ENCODE measurements at regions not wholly inside any gene's neighbourhood (a gene's known extent, or its start where the extent isn't known, plus 50 kb on each side); places are given as distances from the start of the nearest gene placed in this dataset.

DNA sequence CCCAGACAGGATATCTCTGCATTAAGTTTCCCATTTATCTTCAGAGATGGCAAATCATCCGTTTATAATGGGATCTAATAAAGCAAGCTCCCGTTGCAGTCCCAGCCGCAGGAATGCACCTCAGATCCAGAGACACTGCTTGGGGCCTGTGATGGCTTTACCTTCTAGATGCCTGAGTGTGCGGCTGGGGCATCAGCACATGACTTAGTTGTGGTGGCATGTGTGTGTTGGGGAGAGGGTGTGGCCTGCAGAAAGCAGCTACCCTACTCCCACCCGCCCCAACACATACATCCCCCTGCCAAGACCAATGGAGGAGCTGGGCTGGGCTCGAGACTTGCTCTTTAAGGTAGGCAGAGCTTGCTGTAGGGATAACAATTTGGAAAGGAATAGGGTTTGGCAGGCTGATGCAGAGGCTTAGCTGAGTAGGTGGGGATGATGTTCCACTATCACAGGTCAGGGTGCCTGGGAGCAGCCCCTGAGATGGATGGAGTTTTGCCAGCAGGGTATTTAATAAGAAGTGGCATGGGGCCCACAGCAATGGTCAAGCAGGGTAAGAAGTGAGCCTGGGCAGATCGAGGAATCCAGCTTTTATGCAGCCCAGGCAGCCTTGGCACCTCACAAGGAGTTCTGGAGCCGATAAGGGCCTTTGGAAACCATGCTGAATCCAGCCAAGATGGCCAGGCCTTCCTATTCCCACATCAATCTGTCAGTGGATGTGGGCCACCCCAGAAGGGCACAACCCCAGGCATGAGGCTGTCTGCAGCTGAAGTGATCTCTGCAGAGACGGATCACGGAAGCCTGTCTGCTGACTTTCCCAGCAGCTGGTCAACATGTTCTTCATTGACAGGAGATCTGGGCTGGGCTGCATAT is 601.3 kb downstream of the BUD13 start:
- DNase-seq (ENCODE audit: low read depth in 4 of 4, low spot score in 1 of 4): no peak

DNA sequence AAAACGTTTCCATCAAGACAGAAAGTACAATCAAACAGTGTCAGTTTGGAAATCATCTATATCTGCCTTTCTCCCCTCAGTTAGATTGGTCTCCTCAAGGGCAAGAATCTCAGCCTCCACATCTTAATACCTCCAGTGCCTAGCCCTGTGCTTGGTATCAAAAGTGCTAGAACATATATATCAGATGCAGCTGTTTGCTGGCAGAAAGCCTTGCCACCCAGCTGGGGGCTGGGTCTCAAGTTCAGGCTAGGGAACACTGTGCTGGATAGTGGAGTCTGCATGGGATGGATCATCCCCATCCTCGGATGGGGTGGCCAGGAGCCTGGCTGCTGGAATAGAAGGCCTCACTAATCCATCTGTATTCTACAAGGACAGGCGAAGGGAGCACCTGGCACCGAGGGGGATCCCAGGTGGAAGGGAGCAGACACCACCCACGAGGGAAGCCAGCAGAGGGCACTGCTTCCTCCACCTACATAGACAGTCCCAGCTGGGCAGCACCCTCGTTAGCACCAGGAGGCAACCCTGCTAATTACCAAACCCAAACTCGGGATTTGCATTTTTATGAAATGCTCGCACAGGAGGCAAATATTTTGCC is 602.2 kb downstream of the BUD13 start:
- DNase-seq (ENCODE audit: low read depth in 4 of 4, low spot score in 1 of 4): no peak

DNA sequence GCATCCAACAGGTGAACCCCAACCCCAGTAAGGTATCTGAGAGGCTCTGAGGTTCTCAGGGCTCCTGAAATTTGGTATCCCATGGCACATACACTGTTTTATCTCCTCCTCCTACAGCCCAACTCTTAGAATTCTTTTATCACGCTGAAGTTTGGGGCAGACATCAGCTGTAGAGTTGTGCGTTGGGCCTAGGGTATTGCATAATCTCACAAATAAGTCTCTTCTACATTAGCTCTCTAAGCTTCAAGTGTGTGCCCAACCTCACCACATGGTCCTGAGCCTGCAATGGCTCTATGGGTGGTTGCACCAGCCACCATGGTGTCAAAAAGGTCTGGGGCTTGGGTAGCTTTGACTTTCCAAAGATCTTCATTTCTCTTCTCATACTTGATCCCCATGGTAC is 603.0 kb downstream of the BUD13 start:
- DNase-seq (ENCODE audit: low read depth in 4 of 4, low spot score in 1 of 4): no peak

DNA sequence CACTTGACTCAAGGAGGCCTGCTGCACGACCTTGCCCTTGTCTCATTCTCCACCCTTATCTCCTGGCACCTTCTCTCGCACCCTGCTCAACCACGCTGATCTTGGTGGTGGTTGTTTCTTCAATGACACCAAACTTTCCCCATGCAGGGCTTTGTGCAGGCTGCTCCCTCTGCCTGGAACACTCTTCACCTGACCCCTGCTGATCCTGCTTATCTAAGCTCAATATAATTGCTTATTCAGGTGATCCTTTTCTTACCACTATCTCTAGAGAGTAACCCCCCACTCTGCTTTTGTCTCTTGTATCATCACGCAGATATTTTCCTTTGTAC is 604.4 kb downstream of the BUD13 start:
- no peak for DNase-seq (ENCODE audit: low read depth in 4 of 4, low spot score in 1 of 4)

DNA sequence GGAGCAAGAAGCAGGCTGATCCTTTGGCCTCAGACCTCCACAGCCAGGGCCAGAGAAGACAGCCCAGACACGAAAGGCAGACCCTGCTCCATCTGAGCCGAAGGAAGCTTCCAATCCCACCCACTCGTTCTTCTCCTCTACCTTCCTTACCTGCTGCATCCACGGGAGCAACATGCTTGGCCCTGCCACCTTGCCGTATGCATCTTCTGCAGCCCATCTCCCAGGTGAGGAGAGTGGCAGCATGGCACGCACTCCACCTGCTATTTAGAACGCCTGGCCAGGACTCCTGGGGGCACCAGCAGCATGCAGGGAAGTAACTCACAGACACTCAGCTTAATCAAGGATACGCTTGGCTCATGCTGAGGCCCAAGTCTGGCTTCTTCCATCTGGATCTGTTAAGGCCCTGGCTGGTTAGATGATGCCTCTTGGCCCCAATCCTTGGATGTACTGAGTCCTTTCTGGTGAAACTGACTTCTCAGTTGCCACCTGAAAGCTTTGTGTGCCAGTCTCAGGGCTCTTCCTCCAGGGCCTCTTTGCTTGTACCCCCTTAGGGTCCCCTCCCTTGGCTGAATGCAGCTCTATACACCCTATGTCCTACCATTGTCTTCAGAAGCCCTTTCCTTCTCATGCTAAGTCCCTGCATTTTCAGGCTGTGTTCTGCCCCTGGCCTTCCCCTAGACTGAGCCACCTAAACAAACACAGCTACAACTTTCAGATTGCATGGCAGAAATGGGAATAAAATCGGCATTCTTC is 604.9 kb downstream of the BUD13 start:
- DNase-seq (ENCODE audit: low read depth in 4 of 4, low spot score in 1 of 4): no peak

DNA sequence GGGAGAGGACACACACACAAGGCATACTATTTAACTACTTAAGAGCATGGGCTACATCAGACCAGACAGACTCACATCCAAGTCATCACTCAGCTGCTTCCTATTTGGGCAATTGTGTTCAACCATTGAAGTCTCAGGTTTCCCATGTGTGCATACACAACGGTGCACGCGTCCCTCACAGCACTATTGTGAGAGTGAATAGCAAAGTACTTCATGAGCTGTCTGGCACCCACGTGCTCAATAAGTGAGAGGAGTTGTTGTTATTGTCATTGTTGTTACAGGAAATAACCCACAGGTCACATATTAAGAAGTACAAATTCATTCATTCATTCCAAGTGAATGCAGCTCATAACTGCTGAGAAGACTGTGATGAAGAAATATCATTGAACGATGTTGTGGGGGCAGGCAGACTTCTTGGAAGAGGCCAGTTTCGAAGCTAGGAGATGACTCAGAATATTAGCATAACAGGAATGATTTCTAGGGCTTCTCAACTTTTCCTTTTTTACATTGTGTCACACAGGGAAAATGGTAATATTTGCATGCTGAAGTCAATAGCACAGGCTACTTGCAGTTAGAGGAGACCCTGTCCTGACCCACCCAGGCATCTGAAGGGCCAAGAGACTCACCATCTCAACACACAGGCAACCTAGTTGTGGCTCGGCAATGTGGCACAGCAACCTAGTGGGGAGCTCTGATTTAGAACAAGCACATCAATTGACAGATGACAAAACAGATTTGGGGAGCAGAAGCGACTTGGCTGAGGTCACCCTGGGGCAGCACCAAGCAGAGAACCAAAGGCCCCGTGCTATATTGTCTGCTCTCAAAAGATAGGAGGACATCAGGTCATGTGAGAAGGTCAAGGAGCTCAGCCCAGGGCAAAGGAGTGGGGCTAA is 606.0 kb downstream of the BUD13 start:
- DNase-seq (ENCODE audit: low read depth in 4 of 4, low spot score in 1 of 4): no peak

DNA sequence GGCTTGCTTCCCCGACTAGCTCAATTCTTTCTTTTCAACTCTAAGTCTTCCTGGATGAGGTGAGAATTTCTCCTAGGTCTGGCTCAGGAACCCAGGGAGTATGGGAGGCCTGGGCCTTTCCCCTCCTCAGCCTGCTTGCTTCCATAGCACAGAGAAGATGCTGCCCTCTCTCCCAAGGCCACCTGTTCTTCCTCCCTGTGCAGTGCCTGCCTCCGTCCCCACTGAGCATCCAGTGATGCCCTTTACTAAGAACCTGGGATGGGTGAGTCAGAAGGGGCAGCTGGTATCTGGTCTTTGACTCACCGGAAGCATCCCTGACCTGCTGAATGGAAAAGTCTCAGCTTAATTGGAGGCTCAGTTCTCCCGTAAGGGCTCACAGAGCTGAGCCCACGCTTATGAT is 607.9 kb downstream of the BUD13 start:
- no peak for DNase-seq (ENCODE audit: low read depth in 4 of 4, low spot score in 1 of 4)

DNA sequence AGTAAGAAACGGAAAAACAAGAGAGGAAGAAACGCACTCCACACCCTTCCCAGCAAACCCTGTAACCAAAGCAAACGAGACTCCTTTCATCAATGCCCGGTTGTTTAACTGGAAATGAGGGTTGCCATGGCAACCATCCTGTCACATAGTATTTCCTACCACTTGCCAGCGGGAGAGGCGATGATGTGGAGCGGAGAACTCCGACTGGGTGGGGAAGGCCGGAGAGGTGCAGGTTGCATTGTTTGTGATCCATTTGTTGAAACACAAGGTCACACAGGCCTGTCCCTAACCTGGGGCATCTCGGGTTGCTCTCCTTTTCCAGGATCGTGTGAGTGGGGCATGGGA is 609.9 kb downstream of the BUD13 start:
- no peak for DNase-seq (ENCODE audit: low read depth in 4 of 4, low spot score in 1 of 4)

DNA sequence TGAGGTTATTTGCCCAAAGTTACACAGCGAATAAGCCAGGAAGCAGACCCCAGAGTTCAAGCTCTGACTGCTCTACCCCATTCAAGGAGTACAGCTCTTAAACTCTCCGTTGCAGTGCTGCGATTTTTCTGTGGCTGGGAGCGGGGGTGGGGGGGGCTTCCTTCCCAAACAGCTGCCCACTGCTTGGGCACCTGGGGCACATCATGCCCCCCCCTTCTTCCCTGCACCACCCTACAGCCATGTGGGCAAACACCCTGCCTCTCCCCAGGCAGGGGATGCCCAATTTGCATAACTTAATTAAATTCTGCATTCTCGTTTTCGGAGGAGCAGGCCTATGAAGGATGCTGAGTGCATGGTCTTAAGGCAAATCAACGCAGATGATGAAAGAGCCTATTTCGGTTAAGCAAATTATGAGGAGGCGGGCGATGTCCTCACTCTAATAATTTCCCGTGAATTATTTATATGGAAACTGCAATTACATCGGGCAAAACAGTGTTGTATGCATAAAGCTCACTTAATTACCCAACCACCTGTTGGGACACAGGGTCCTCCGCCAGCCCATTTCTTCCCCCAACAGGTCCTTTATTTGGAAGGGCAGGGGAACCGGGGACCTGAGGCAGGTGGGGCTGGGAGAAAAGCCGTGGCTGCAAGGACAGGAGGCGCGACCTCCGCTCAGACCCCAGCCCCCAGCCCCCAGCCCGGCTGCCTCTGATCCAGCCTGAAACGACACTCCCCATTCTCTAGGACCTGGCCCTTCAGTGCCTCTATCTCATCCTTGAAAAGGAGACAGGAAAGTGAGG is 610.5 kb downstream of the BUD13 start:
- no peak for DNase-seq (ENCODE audit: low read depth in 4 of 4, low spot score in 1 of 4)

DNA sequence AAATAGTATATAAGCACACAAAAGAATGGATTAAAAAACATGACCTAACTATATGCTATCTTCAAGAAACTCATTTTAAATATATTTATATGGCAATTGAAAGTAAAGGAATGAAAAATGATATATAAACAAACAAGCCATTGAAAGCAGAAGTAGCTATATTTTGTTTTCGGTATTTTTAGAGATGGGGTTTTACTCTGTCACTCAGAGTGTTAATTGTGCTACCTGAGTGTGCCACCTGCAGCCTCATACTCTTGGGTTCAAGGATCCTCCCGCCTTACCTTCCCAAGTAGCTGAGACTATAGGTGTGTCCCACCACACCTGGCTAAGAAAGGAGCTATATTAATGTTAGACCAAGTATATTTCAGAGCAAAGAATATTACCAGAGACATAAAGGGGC is 624.1 kb downstream of the BUD13 start:
- no peak for DNase-seq (ENCODE audit: low read depth in 4 of 4, low spot score in 1 of 4)

DNA sequence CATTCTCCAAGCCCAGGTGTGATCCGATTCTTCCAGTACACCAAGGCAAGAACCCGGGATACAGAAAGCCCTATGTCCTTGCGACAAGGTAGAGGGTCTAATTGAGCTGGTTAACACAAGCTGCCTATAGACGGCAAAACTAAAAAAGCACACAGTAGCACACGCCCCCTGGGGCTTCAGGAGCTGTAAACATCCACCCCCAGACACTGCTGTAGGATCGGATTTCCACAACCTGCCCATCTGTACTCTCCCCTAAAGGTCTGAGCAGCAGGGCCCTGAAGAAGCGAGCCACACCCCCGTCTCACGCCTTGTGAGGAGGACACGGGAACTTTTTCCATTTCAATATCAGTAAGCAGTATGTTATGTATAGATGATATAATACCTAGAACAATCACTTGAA is 624.7 kb downstream of the BUD13 start:
- DNase-seq (ENCODE audit: low read depth in 4 of 4, low spot score in 1 of 4): no peak

DNA sequence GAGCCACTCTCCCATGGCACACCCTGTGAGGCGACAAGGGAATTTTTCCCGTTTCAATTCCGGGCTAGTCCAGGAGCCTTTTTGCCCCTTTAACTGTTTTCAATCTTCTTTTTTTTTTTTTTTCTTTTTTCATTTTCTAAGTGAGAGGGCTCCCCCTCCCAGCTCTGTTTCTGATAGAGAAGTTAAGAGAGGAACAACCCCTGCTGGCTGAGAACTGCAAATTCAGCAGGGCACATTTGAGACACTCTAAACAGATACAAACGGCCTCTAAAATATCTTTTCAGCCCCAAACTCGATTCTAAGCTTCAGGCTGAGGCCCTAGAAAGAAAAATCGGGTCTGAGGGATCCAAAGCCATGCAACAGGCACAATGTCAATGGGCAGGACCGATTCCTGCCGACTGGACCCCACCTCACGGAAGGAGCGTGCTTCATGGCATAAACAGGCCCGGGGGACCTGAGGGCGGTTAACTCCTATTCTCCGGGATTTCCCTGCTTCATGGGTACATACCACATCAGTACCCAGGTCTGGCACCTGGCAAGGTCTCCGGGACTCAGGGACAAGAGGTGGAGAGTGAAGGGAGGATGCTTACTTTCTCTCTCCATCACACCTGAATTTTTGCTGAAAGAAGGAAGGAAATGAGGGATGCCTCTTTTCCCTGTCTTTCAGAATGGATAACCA is 627.5 kb downstream of the BUD13 start:
- no peak for DNase-seq (ENCODE audit: low read depth in 4 of 4, low spot score in 1 of 4)

DNA sequence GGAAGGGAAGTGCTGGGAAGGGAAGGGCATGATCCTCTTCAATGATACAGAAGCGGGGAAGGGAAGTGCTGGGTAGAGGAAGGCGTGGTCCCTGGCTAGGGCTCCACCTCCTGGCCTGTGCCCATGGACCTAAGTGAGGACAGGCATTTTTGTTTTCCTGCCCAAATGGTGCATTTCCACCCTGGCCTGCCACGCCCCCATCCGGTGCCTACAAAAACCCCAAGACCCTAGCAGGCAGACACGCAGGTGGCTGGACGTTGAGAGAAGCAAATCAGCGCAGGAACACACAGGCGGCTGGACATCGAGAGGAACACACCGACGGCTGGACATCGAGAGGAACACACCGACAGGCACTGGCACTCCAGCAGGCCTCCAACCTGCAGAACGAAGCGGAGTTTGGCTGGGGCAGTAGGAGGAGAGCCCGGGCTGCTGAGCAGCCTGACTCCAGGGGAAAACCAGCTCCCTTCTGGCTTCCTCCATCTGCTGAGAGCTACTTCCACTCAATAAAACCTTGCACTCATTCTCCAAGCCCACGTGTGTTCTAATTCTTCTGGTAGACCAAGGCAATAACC is 628.3 kb downstream of the BUD13 start:
- DNase-seq (ENCODE audit: low read depth in 4 of 4, low spot score in 1 of 4): no peak

DNA sequence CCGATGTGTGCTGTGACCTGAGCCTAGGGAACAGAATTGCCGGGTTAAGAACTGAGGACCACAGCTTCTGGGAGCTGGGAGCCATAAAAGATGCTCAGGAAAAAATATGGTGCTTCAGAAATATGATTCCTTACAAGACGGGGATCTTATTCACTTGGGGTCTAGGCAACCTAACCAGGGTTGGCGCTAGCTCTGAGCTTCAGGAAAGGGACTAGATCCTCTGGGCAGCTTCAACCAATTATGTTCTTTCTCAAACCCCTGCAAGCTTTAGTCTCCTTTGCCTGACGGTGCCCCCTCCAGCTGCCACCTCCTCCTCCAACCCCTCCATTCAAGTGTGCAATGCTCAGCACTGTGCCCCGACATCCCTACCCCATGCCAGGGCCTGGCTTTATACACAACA is 634.1 kb upstream of the CADM1 start:
- DNase-seq (ENCODE audit: low read depth in 4 of 4, low spot score in 1 of 4): no peak

DNA sequence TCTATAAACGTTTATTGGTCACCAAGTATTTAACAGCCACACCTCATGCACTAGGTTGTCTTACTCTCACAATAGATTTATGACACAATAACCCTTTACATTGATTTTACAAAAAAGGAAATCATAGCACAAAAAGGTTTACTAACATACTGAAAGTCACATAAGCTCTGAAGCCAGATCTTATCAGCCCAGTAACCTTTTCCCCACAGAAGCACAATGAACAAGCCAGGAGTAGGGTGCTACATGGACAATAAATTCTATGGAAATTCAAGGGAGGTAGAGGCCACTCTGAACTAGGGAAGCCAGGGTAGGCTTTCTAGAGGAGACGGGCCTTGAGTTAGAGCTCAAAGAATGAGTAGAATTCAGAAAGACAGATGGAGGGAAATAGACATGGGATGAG is 633.5 kb upstream of the CADM1 start:
- DNase-seq (ENCODE audit: low read depth in 4 of 4, low spot score in 1 of 4): no peak

DNA sequence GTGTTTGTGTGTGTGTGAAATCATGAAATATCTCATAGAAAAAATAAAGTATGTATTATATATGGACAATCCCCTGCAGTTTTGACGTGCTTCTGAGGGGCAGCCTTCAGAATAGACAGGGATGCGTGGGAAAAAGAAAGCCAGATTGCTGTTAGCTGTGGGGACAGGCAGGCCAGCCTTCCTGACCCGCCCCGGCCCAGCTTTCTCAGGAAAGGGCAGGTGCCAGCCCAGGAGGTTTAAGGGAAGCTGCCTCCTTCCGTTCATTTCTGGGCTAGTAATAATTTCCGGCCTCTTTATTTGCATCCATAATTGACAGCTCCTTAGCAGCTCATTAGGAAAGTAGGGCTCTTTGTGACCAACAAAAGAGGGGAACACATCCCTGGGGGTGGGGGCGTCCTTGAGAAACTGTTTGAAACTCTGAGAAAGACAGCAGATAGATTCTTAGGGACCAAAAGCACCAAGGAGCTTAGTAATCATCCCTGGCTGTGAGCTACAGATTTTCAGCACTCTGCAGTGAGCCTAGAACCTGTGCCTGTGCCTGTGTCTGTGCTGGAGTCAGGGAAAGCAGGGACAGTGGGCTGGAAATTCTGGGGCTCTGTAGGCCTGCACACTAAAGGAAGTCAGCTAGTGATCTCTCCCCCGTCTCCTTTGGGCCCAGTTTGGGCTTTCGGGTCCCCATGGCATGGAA is 632.9 kb upstream of the CADM1 start:
- no peak for DNase-seq (ENCODE audit: low read depth in 4 of 4, low spot score in 1 of 4)

DNA sequence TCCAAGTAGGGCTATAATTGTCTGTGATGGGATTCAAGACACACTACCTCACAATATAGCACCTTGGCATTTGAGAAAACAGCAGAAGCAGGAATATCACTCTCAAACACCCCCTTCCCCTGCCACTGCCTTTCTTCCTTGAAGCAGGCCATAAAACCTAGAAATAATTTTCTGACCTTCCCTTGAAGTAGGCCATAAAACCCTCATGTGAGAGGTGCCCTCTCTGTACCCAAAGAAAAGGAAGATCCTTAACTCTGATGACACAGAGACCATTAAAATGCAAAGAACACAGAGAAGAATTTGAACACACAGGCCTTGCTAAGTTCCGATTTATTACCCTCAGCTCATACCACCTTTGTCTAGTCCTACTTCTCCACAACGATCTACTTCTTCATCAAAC is 631.7 kb upstream of the CADM1 start:
- DNase-seq (ENCODE audit: low read depth in 4 of 4, low spot score in 1 of 4): no peak

DNA sequence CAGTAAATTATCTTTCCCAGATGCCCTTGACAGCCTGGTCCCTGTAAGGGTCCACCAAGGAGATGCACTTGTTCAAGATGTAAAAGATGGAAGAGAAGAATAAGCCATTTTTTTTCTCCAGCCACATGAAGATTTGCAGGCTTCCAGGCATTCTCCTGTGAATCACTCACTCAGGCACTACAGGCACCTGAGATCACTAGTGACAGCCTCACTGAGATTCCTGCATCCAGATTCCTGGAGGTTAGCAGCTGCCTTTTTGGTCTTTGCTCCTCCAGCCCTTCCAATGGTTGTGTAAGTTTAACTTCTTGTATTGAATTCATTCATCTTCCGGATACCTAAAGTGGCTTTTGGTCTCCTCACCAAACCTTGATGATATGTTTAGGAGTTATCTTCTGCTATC is 630.2 kb upstream of the CADM1 start:
- DNase-seq (ENCODE audit: low read depth in 4 of 4, low spot score in 1 of 4): no peak

DNA sequence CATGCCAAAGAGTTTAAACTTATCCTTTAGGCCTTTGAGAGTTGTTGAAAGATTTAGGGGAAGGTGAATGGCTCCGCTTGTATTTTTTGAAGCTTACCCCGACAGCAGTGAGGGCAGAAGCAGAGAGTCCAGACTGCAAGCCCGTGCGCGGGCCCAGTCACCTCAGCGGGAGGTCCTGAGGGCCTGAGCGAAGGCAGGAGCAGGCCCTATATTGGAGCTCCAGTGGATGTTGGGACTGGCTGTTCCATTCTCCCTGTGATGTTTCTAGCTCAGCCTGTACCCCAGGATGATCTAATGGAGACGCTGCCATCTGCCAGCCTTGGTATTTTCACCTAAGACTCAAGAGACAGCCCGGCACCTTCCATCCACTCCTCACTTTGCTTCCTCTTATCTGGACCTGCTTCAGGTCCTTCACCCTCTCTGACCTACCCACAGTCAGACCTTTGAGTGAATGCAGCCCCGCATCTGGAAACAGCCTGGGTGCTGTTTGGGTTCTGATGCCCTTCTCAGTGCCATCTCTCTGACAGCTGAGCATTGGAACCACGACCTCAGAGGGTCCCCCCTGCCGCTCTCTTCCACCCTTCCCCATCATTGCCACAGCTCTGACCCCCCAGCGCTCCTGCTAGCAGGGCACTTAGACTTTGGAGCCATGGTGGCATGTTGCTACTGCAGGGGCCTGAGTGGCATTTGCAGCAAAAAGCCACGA is 628.2 kb upstream of the CADM1 start:
- DNase-seq (ENCODE audit: low read depth in 4 of 4, low spot score in 1 of 4): no peak

Data from stimulated activated CD4-positive, alpha-beta T cell treated with anti-CD3 and anti-CD28 coated beads, Interleukin-1b, Interleukin-23, amount 100 ng/mL, for 24 hours (primary cell).